ENCODE measurements at regions not wholly inside any gene's neighbourhood (a gene's known extent, or its start where the extent isn't known, plus 50 kb on each side); places are given as distances from the start of the nearest gene placed in this dataset.

- TF ChIP-seq, protein P1, sequence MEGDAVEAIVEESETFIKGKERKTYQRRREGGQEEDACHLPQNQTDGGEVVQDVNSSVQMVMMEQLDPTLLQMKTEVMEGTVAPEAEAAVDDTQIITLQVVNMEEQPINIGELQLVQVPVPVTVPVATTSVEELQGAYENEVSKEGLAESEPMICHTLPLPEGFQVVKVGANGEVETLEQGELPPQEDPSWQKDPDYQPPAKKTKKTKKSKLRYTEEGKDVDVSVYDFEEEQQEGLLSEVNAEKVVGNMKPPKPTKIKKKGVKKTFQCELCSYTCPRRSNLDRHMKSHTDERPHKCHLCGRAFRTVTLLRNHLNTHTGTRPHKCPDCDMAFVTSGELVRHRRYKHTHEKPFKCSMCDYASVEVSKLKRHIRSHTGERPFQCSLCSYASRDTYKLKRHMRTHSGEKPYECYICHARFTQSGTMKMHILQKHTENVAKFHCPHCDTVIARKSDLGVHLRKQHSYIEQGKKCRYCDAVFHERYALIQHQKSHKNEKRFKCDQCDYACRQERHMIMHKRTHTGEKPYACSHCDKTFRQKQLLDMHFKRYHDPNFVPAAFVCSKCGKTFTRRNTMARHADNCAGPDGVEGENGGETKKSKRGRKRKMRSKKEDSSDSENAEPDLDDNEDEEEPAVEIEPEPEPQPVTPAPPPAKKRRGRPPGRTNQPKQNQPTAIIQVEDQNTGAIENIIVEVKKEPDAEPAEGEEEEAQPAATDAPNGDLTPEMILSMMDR (tag by site-specific recombination; IDR thresholded peaks at IDR 0.05) = no peak
- TF ChIP-seq ZNF274 (IDR thresholded peaks at IDR 0.05; ENCODE audit: low read length) = no peak
- no peak for TF ChIP-seq ZNF274 (tag by site-specific recombination; IDR thresholded peaks at IDR 0.05; ENCODE audit: borderline replicate concordance)
- TF ChIP-seq OVOL3 (tag by site-specific recombination; IDR thresholded peaks at IDR 0.05) = no peak
- TF ChIP-seq ZNF121 (tag by site-specific recombination; IDR thresholded peaks at IDR 0.05) = no peak
- TF ChIP-seq ZNF292 (tag by site-specific recombination; IDR thresholded peaks at IDR 0.05; ENCODE audit: borderline replicate concordance, low read depth) = no peak
- TF ChIP-seq PBX3 (CRISPR knock-in tag; IDR thresholded peaks at IDR 0.05) = no peak
- TF ChIP-seq ZNF19 (tag by site-specific recombination; IDR thresholded peaks at IDR 0.05; ENCODE audit: low read depth) = no peak
- no peak for TF ChIP-seq MZF1 (tag by site-specific recombination; IDR thresholded peaks at IDR 0.05; ENCODE audit: borderline replicate concordance)
These were observed 1257.5 kb upstream of the ACVR2A start for GRCh38 chr2:146587291-146587713.

Data from HEK293 (cell line).